PC-9 (cell line): ENCODE measurements at regions not wholly inside any gene's neighbourhood (a gene's known extent, or its start where the extent isn't known, plus 50 kb on each side); places are given as distances from the start of the nearest gene placed in this dataset.

Experiments
- BruUV-seq: library from RNA; stranded (reverse); fragments of 400-500 nt; replicated peaks from 2 replicates; lab custom pipeline; 2021; lab: Mats Ljungman, UMichigan
- CTCF ChIA-PET: fragments of 300-600 bp; sonication (Branson Sonifier 250); formaldehyde crosslinking; loops from one replicate; lab custom pipeline; 2022; ENCODE audit warnings: antibody characterized with exemption; lab: Charles Lee
- POLR2A ChIA-PET: fragments of 300-600 bp; sonication (Branson Sonifier 250); formaldehyde crosslinking; loops from one replicate; lab custom pipeline; 2022; ENCODE audit warnings: antibody characterized with exemption; ENCODE audit not compliant: unreplicated experiment; lab: Charles Lee
- DNase-seq, 2 experiments: peaks; one replicate each; pipeline versions ENCODE4 v3.0.0 to v3.0.0-alpha.2; 2015 to 2022; ENCODE audit warnings: mixed read lengths in 1 of 2
- H2AFZ ChIP-seq: fragments of 200-600 bp; sonication (generic); 2 replicates; pipeline ENCODE4 v1.8.1; 2017; ENCODE audit warnings: antibody characterized with exemption
- H3F3A ChIP-seq: fragments of 200-600 bp; sonication (generic); 2 replicates; pipeline ENCODE4 v1.8.1; 2017; ENCODE audit warnings: antibody characterized with exemption, mild to moderate bottlenecking, low read depth; ENCODE audit not compliant: insufficient read depth
- H3K27ac ChIP-seq: fragments of 200-600 bp; sonication (generic); 2 replicates; pipeline ENCODE4 v1.6.1; 2016; ENCODE audit warnings: mixed run types
- H3K27me3 ChIP-seq: fragments of 200-600 bp; sonication (generic); 2 replicates; pipeline ENCODE4 v1.6.1; 2016; ENCODE audit warnings: low read depth, mixed run types; ENCODE audit not compliant: insufficient read depth
- H3K36me3 ChIP-seq: fragments of 200-600 bp; sonication (generic); 2 replicates; pipeline ENCODE4 v1.6.1; 2016; ENCODE audit warnings: low read depth, mixed run types
- H3K4me1 ChIP-seq: fragments of 200-600 bp; sonication (generic); replicated peaks from 2 replicates; pipeline ENCODE4 v1.6.1; 2016; ENCODE audit warnings: mixed run types; ENCODE audit not compliant: insufficient read depth
- H3K4me2 ChIP-seq: fragments of 200-600 bp; sonication (generic); 2 replicates; pipeline ENCODE4 v1.6.1; 2017; ENCODE audit warnings: mixed run types
- H3K4me3 ChIP-seq: fragments of 200-600 bp; sonication (generic); 2 replicates; pipeline ENCODE4 v1.6.1; 2016; ENCODE audit warnings: mixed run types
- H3K79me2 ChIP-seq: fragments of 200-600 bp; sonication (generic); 2 replicates; pipeline ENCODE4 v1.6.1; 2017; ENCODE audit warnings: low read depth, mixed run types
- H3K9me2 ChIP-seq: fragments of 200-600 bp; sonication (generic); 2 replicates; pipeline ENCODE4 v1.8.1; 2017; ENCODE audit warnings: mild to moderate bottlenecking; ENCODE audit not compliant: insufficient read depth
- H3K9me3 ChIP-seq: fragments of 200-600 bp; sonication (generic); 2 replicates; pipeline ENCODE4 v1.8.1; 2016; ENCODE audit warnings: low read depth; ENCODE audit not compliant: insufficient read depth
- H4K20me1 ChIP-seq: fragments of 200-600 bp; sonication (generic); 2 replicates; pipeline ENCODE4 v1.8.1; 2017; ENCODE audit not compliant: insufficient read depth
- EZH2 ChIP-seq: fragments of 200-600 bp; sonication (generic); IDR thresholded peaks from 2 replicates; pipeline ENCODE4 v1.8.0; 2017; ENCODE audit warnings: antibody characterized with exemption, low read depth
- intact Hi-C: fragments of 100-400 bp; cut with micrococcal nuclease; formaldehyde crosslinking; loops from one replicate; pipeline ENCODE4 v1.10.0; 2022; ENCODE audit not compliant: unreplicated experiment
- TF ChIP-seq, protein P1 (sequence below): fragments of 200-600 bp; sonication (generic); conservative IDR thresholded peaks from 2 replicates; pipeline ENCODE4 v1.6.1; 2017; ENCODE audit warnings: mixed run types, antibody characterized with exemption, mild to moderate bottlenecking, moderate library complexity

DNA sequence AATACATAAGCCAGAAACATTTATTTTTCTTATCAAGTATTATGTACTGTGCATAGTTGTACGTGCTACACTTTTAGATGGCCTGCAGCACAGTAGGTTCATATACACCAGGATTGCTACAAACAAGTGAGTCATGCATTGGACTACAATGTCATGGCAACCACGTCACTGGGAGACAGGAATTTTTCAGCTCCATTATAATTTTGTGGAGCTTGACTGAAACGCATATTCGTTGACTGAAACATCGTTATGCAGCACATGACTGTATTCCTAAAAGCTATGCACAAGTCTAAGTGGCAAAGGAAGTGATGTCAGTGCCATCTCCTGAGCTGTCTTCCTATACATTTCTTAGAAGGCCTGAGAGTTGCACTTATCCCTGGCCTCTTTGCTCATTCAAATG is 871.8 kb downstream of the IPMK start:
- Histone ChIP-seq H3K9me3 (no peaks in the 10 kb centered on the region), H3K27ac (no peak overlapping the region), H3K4me3 (no peak overlapping the region), H3F3A (no peaks in the 10 kb centered on the region), H3K9me2 (no peaks in the 10 kb centered on the region), H2AFZ (no peak overlapping the region), H3K79me2 (no peaks in the 10 kb centered on the region), H3K27me3 (no peaks in the 10 kb centered on the region), H3K36me3 (no peaks in the 10 kb centered on the region), H3K4me1 (no peaks in the 10 kb centered on the region), H4K20me1 (no peaks in the 10 kb centered on the region), H3K4me2 (no peak overlapping the region)
- no TSS peak for BruUV-seq
- TF ChIP-seq, protein P1, sequence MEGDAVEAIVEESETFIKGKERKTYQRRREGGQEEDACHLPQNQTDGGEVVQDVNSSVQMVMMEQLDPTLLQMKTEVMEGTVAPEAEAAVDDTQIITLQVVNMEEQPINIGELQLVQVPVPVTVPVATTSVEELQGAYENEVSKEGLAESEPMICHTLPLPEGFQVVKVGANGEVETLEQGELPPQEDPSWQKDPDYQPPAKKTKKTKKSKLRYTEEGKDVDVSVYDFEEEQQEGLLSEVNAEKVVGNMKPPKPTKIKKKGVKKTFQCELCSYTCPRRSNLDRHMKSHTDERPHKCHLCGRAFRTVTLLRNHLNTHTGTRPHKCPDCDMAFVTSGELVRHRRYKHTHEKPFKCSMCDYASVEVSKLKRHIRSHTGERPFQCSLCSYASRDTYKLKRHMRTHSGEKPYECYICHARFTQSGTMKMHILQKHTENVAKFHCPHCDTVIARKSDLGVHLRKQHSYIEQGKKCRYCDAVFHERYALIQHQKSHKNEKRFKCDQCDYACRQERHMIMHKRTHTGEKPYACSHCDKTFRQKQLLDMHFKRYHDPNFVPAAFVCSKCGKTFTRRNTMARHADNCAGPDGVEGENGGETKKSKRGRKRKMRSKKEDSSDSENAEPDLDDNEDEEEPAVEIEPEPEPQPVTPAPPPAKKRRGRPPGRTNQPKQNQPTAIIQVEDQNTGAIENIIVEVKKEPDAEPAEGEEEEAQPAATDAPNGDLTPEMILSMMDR: no peak
- DNase-seq: no peak
- intact Hi-C loops: no loop called here
- POLR2A ChIA-PET: no interaction called here
- CTCF ChIA-PET: no interaction called here

DNA sequence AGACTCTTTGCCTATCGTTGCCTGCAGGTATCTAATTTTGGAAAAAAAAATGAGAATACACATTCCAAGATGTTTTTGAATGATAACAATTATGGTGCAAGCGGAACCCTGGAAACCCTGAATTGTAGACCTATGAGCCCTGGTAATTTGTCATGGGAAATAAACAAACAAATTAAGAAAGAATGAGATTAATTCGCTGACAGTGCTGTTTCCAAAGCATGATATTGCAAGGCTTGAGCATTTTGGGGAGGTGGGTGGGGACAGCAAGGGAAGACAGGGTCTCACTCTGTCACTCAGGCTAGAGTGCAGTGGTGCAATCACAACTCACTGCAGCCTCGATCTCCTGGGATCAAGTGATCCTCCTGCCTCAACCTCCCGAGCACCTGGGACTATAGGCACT is 900.3 kb downstream of the IPMK start:
- Histone ChIP-seq H3K9me2 (no peaks in the 10 kb centered on the region), H3K4me1 (no peaks in the 10 kb centered on the region), H3K27ac (no peak overlapping the region), H3K9me3 (no peaks in the 10 kb centered on the region), H3K4me2 (no peak overlapping the region), H3K79me2 (no peaks in the 10 kb centered on the region), H2AFZ (no peak overlapping the region), H3K36me3 (no peaks in the 10 kb centered on the region), H3K27me3 (no peaks in the 10 kb centered on the region), H3F3A (no peaks in the 10 kb centered on the region), H4K20me1 (no peaks in the 10 kb centered on the region), H3K4me3 (no peak overlapping the region)
- TF ChIP-seq, protein P1: no peak
- no peak for TF ChIP-seq EZH2
- intact Hi-C loops: no loop called here
- ChIA-PET CTCF (no interaction called here), POLR2A (no interaction called here)
- no TSS peak for BruUV-seq
- no peak for DNase-seq

DNA sequence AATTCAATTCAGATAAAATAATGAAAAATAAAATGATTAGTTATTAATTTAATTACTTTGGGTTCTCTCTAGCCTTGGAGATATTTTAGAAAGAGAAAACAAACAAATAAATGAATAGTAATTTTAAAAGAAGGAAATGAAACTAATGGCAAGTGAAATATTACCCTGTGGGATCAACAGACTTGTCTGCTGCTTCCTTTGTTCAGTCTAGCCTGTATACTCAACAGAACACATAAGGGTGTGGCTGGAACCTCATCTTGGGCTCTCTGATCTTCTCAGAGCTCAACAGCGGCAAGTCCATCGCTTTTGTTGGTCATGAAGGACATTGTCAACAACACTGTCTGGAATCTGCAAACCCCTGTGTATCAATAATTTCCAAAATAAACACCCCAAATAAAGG is 904.9 kb downstream of the IPMK start:
- CTCF ChIA-PET: no interaction called here
- H3K9me2 ChIP-seq: no peaks in the 10 kb centered on the region; the same call in 1 of the 2 replicates
- H3K4me2 ChIP-seq: no peak overlapping the region
- BruUV-seq: no TSS peak
- H3K4me1 ChIP-seq: no peaks in the 10 kb centered on the region
- TF ChIP-seq, protein P1: no peak
- POLR2A ChIA-PET: no interaction called here
- no peaks in the 10 kb centered on the region for H4K20me1 ChIP-seq
- H3K36me3 ChIP-seq: no peaks in the 10 kb centered on the region
- no peaks in the 10 kb centered on the region for H3F3A ChIP-seq
- no peak overlapping the region for H2AFZ ChIP-seq
- H3K9me3 ChIP-seq: no peaks in the 10 kb centered on the region
- H3K27me3 ChIP-seq: no peaks in the 10 kb centered on the region
- no peaks in the 10 kb centered on the region for H3K79me2 ChIP-seq
- H3K27ac ChIP-seq: no peak overlapping the region
- no peak overlapping the region for H3K4me3 ChIP-seq
- intact Hi-C loops: no loop called here
- DNase-seq: no peak
